IPS-15b (cell line): ENCODE measurements at regions not wholly inside any gene's neighbourhood (a gene's known extent, or its start where the extent isn't known, plus 50 kb on each side); places are given as distances from the start of the nearest gene placed in this dataset.

Source experiments
- H3K27me3 ChIP-seq: one replicate; pipeline ENCODE4 v1.6.1; 2013; ENCODE audit warnings: low read length; ENCODE audit not compliant: control insufficient read depth, insufficient read depth
- H3K36me3 ChIP-seq: one replicate; pipeline ENCODE4 v1.6.1; 2013; ENCODE audit warnings: low read length; ENCODE audit not compliant: control insufficient read depth, insufficient read depth
- H3K4me1 ChIP-seq: one replicate; pipeline ENCODE4 v1.6.1; 2013; ENCODE audit warnings: mild to moderate bottlenecking, low read length; ENCODE audit not compliant: control insufficient read depth, insufficient read depth
- H3K4me3 ChIP-seq: one replicate; pipeline ENCODE4 v1.5.1; 2013; ENCODE audit warnings: low read depth, low read length
- H3K9ac ChIP-seq: one replicate; pipeline ENCODE4 v1.6.1; 2013; ENCODE audit warnings: low read depth, mild to moderate bottlenecking, low read length
- H3K9me3 ChIP-seq: one replicate; pipeline ENCODE4 v1.6.1; 2013; ENCODE audit warnings: mild to moderate bottlenecking, low read length; ENCODE audit not compliant: control insufficient read depth, insufficient read depth

DNA sequence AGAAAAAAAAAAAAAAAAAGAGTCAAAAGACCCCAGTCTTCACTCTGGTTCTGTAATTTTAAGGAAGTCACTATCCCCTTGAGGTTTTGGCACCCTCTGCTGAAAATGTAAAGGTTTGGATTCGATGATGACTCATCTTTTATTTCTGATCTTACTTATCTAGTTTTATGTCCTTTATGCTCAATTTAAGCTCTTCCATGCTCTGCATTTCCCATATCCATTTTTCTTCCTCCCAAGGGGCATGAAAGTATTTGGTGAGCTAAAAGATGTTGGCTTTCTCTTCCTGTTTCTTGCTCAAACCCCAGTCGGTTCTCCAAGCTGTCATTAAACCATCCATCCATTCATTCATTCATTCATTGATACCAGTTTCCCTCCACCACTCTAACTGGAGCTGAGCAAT is 61.0 kb upstream of the CDON start:
- Histone ChIP-seq H3K4me3 (no peak overlapping the region), H3K4me1 (peaks cover 9% of the 10 kb centered on the region), H3K27me3 (no peaks in the 10 kb centered on the region), H3K36me3 (no peaks in the 10 kb centered on the region), H3K9ac (no peak overlapping the region), H3K9me3 (no peaks in the 10 kb centered on the region)

DNA sequence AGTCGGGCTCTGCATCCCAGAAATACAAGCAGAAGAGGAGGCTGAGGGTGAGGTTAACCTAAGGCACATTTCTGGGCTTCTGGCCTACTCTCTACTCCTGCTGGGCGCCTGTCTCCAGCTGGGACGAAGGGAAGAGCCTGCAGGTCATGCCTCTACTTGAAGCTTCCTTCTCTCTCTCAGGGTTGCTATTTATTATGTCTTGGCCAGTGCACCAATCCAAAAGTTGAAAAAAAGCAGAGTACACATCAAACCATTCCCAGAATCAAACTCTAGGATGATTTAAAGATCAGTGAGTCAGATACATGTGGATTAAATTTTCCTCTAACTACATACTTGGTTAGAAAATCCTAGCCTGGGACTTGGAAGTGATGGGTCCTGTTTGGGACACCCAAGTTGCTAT is 60.2 kb upstream of the CDON start:
- Histone ChIP-seq H3K4me3 (no peak overlapping the region), H3K36me3 (no peaks in the 10 kb centered on the region), H3K9me3 (no peaks in the 10 kb centered on the region), H3K9ac (no peak overlapping the region), H3K27me3 (no peaks in the 10 kb centered on the region), H3K4me1 (peaks cover 5% of the 10 kb centered on the region)

DNA sequence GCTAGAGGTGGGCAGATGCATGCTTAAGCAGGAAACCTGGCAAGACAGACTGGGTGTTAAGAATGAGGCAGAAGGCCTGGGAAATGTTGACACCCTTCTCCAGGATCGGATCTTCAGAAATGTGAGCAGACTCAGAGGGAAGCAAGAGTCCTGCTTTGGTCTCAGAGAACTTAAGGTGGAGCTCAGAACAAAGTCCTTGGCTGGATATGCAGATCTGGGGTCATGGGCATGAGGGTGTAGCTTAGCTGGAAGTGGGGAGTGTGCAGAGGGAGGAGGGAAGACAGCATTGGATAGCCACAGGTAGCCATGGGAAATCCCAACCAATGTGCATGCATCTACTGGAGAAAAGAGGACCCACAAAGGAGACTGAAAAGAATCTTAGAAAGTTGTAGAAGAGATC is 58.6 kb upstream of the CDON start:
- H3K36me3 ChIP-seq: no peaks in the 10 kb centered on the region
- H3K4me3 ChIP-seq: no peak overlapping the region
- H3K9me3 ChIP-seq: no peaks in the 10 kb centered on the region
- no peaks in the 10 kb centered on the region for H3K27me3 ChIP-seq
- H3K9ac ChIP-seq: no peak overlapping the region
- H3K4me1 ChIP-seq: no peaks in the 10 kb centered on the region

DNA sequence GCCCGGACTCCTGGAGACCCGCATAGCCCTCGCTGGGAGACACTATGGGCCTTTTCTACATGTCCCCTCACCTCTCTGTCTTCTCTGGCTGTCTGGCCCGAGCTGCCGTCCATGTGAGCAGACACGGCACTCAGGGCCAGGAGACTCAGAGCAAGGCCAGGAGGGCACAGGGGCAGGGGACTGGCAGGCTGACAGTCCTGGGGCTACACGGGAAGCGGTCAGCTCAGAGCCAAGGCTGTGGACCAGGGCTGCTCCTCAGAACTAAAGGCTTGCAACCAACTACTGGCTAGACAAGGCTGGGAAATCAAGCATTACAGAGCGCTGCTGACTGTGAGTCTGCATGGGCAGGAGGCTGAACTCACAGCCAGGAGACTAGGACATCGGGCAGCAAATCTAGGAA is 56.1 kb upstream of the CDON start:
- Histone ChIP-seq H3K9ac (no peak overlapping the region), H3K36me3 (no peaks in the 10 kb centered on the region), H3K4me1 (no peaks in the 10 kb centered on the region), H3K27me3 (no peaks in the 10 kb centered on the region), H3K4me3 (no peak overlapping the region), H3K9me3 (no peaks in the 10 kb centered on the region)

DNA sequence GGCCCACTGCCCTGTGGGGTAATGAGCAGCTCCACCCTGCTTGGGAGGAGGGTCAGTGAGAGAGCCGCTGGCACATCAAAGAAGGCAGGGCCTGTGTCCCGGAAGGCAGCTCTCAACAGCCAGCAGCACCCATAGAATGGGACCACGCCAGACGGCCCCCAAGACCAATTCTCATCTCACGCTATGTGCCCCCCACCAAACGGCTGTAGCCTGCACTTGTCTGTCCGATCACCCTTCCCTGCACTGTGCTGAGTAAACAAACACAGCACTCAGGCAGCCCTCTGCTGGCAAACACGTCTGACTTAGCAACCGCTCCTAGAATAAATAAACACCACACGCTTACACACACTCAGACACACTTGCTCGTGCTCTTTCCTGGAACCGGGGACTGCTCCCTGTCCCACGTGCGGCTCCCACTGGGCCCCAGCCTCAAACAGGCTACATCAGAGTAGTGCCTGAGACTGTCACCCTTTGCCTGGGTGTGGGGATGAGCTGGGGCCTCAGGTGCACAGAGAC is 53.2 kb upstream of the CDON start:
- H3K27me3 ChIP-seq: no peaks in the 10 kb centered on the region
- no peak overlapping the region for H3K4me3 ChIP-seq
- H3K9ac ChIP-seq: no peak overlapping the region
- H3K4me1 ChIP-seq: peaks cover 2% of the 10 kb centered on the region
- no peaks in the 10 kb centered on the region for H3K9me3 ChIP-seq
- no peaks in the 10 kb centered on the region for H3K36me3 ChIP-seq

DNA sequence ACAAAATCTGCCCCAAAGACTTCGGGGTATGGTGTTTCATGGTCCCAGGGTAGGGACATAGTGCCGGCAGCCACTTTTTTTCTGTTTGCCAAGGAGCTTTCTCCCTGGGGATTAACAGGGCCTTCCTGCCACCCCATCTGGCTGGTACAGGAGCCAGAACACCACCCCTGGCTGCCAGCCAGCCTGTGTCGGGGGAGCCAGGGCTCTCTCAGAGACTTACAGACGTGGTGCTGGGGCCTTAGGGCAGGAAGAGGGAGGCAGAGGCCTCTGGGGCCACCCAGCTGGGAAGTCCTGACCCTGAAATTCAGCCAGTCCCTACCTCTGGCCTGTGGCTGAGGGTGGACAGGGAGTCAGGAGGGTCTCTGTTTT is 52.4 kb upstream of the CDON start:
- Histone ChIP-seq H3K27me3 (no peaks in the 10 kb centered on the region), H3K4me1 (peaks cover 2% of the 10 kb centered on the region), H3K9ac (no peak overlapping the region), H3K36me3 (no peaks in the 10 kb centered on the region), H3K9me3 (no peaks in the 10 kb centered on the region), H3K4me3 (no peak overlapping the region)

DNA sequence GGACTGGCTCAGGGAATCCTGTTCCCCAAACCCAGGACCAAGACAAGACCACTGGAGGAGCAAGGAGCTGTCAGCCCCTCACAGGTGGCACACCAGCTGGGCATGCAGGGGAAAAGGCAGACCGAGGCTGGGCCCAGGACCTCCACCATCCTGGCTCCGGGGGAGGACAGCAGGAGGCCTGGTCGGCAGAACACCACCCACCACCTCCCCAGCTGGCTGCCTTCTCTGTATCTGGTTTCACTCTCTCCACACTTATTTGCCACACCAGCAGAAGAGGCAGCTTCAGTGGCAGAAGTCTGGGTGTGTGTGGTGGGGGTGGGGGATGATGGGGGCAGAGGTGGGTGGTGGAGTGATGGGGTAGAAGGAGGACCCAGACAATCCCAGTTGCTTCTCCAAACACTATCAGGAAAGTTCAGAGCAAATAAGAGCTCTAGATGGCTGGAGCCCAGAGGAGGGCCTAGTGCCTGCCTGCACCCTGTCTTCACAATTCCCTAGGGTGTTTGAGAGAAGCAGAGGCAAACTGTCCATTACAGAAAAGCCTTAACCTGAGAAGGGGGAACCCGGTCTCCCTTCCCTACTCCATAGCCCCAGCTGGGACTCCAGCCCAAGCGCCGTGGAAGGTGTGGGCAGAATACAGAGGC is 51.9 kb upstream of the CDON start:
- Histone ChIP-seq H3K27me3 (no peaks in the 10 kb centered on the region), H3K4me3 (no peak overlapping the region), H3K9ac (no peak overlapping the region), H3K9me3 (no peaks in the 10 kb centered on the region), H3K36me3 (no peaks in the 10 kb centered on the region), H3K4me1 (peaks cover 2% of the 10 kb centered on the region)

DNA sequence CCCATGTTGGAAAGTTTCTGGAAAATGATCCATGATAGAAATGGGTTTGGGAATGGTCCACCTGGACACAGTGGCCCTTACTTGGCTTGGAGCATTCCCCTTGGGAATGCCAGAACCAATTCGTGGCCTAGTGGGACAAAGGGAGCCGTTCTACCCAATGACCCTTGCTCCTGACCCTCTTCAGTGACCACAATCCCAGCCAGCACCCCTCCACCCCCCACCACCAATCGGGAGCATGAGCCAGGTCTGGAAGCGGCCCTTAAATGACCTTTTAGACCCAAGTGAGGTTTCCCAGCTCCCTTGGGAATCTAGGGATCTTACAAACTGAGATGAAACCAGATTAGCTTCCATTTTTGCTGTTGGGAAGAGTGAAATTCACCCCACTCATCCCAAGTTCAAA is 51.3 kb upstream of the CDON start:
- H3K27me3 ChIP-seq: no peaks in the 10 kb centered on the region
- no peaks in the 10 kb centered on the region for H3K36me3 ChIP-seq
- H3K4me3 ChIP-seq: no peak overlapping the region
- no peaks in the 10 kb centered on the region for H3K9me3 ChIP-seq
- H3K9ac ChIP-seq: no peak overlapping the region
- peaks cover 2% of the 10 kb centered on the region for H3K4me1 ChIP-seq

DNA sequence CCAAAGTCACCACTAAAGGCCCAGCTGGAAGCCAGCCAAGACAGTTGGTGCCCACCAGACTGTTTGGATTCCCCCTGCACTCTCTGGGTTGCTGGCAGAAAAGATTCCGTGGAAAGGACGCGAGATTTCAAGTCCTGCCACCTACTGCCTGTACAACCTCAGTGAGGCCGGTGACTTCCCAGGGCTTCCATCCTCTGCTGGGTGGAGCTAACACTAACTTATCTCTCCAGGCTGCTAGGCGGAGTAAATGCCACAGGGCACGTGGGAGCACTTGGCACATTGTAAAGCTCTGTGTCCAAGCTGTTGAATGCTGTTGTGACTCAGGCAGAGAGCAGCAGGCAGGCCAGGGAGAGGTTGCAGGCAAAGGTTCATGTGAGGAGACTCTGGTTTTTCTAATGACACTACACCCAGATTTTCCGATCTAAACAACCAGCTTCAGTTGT is 50.9 kb upstream of the CDON start:
- Histone ChIP-seq H3K27me3 (no peaks in the 10 kb centered on the region), H3K36me3 (no peaks in the 10 kb centered on the region), H3K9me3 (no peaks in the 10 kb centered on the region), H3K4me3 (no peak overlapping the region), H3K9ac (no peak overlapping the region), H3K4me1 (peaks cover 2% of the 10 kb centered on the region)

DNA sequence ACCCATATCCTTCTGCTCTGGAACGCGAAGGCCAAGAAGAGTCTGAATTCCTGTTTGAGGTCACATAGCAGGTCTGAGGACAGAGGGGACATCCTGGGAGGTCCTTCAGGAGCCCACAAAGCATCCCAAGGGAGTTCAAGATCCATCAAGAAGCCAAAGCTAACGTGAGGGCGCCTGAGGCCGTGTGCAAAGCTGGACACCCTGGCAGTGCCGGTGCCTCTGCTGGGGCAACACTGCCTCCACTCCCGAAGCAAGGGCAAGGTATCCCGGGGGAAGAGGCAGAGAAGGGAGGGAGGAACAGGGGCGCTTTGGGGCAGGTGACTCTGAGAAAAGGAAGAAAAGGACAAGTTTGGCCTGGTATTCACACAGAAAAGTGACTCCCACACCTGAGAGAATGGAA is 50.3 kb upstream of the CDON start:
- H3K27me3 ChIP-seq: no peaks in the 10 kb centered on the region
- H3K4me1 ChIP-seq: peaks cover 2% of the 10 kb centered on the region
- no peak overlapping the region for H3K4me3 ChIP-seq
- no peaks in the 10 kb centered on the region for H3K36me3 ChIP-seq
- H3K9me3 ChIP-seq: no peaks in the 10 kb centered on the region
- no peak overlapping the region for H3K9ac ChIP-seq

DNA sequence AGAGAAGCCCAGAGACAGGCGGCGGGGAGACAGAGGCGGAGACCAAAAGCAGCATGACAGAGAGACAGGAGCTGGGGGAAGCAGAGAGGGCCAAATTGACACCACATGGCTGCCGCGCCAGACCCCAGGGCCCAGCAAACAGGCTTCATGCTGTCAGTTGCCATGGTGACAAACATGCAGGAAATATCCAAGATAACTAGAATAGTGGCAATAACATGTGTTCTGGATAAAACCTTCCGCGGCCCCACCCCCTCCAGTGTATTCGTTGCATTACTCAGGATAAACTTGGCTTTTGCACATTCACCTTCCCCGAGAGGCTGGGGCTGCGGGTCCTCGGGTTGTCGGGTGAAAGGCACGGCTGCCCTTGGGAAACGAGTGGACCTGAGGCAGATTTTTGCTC is 49.9 kb upstream of the CDON start:
- Histone ChIP-seq H3K36me3 (no peaks in the 10 kb centered on the region), H3K9me3 (no peaks in the 10 kb centered on the region), H3K4me1 (peaks cover 2% of the 10 kb centered on the region), H3K9ac (no peak overlapping the region), H3K4me3 (no peak overlapping the region), H3K27me3 (no peaks in the 10 kb centered on the region)
